K562 (cell line): ENCODE measurements at regions not wholly inside any gene's neighbourhood (a gene's known extent, or its start where the extent isn't known, plus 50 kb on each side); places are given as distances from the start of the nearest gene placed in this dataset.

Source experiments
- CREM ChIP-seq: IDR thresholded peaks from 2 replicates; pipeline ENCODE4 v1.6.1; 2014; ENCODE audit warnings: antibody characterized with exemption, low read depth
- FOXA3 ChIP-seq, 2 experiments: fragments of 450-650 bp in 1 of 2; sonication (generic) in 1 of 2; formaldehyde crosslinking; IDR thresholded peaks in 1 of 2; conservative IDR thresholded peaks in 1 of 2; 2 replicates each; pipeline versions ENCODE4 v1.4.0 to v1.8.0; 2020 to 2022; ENCODE audit warnings: mild to moderate bottlenecking in 2 of 2, missing genetic modification reagents in 1 of 2
- MTF1 ChIP-seq: fragments of 250-450 bp; sonication (Bioruptor Pico); IDR thresholded peaks from 2 replicates; pipeline ENCODE4 v1.9.0; 2021; ENCODE audit warnings: moderate library complexity, mild to moderate bottlenecking, inconsistent platforms, borderline replicate concordance
- TEAD4 ChIP-seq, 2 experiments: sonication (generic) in 1 of 2; formaldehyde crosslinking in 1 of 2; IDR thresholded peaks; 2 replicates each; pipeline versions ENCODE4 v1.6.1 to v1.8.0; 2012 to 2022; ENCODE audit warnings: borderline replicate concordance in 1 of 2, inconsistent platforms in 1 of 2, low read length in 1 of 2, mild to moderate bottlenecking in 1 of 2, missing genetic modification reagents in 1 of 2
- USF1 ChIP-seq: sonication (generic); formaldehyde crosslinking; IDR thresholded peaks from 2 replicates; pipeline ENCODE4 v1.9.0; 2022; ENCODE audit warnings: mild to moderate bottlenecking, missing genetic modification reagents
- ZKSCAN8 ChIP-seq: fragments of 200-800 bp; sonication (Bioruptor generic); IDR thresholded peaks from 2 replicates; pipeline ENCODE4 v1.6.1; 2016; ENCODE audit warnings: missing genetic modification characterization, missing compliant biosample characterization
- ZNF217 ChIP-seq: sonication (generic); formaldehyde crosslinking; IDR thresholded peaks from 2 replicates; pipeline ENCODE4 v1.8.0; 2022; ENCODE audit warnings: mild to moderate bottlenecking, missing genetic modification reagents
- TF ChIP-seq, protein P1 (sequence below): IDR thresholded peaks from 2 replicates; pipeline ENCODE4 v1.6.1; 2014; ENCODE audit warnings: antibody characterized with exemption
- TF ChIP-seq, protein P2 (sequence below): IDR thresholded peaks from 3 replicates; pipeline ENCODE4 v1.6.1; 2011; ENCODE audit warnings: borderline replicate concordance, mild to moderate bottlenecking; ENCODE audit not compliant: insufficient read length, insufficient read depth
- TF ChIP-seq, protein P3 (sequence below): fragments of 250-450 bp; sonication (Bioruptor Pico); IDR thresholded peaks from 2 replicates; pipeline ENCODE4 v1.4.0; 2020; ENCODE audit warnings: borderline replicate concordance
- TF ChIP-seq, protein P4 (sequence below): fragments of 450-650 bp; formaldehyde crosslinking; IDR thresholded peaks from 2 replicates; pipeline ENCODE4 v1.4.0; 2022; ENCODE audit warnings: mild to moderate bottlenecking, moderate library complexity
- TF ChIP-seq, protein P5 (sequence below), 3 experiments: IDR thresholded peaks in 2 of 3; conservative IDR thresholded peaks in 1 of 3; 2 replicates each; pipeline ENCODE4 v1.5.1; 2011 to 2012; ENCODE audit warnings: low read length in 3 of 3, mild to moderate bottlenecking in 3 of 3, control low read depth in 2 of 3, improper control_type of control experiment in 1 of 3, inconsistent platforms in 1 of 3, low read depth in 1 of 3, mixed read lengths in 1 of 3, moderate library complexity in 1 of 3; ENCODE audit not compliant: insufficient read depth in 2 of 3
- TF ChIP-seq, protein P6 (sequence below): fragments of 250-450 bp; sonication (Bioruptor Pico); IDR thresholded peaks from 2 replicates; pipeline ENCODE4 v1.6.1; 2021; ENCODE audit warnings: mild to moderate bottlenecking
- TF ChIP-seq, protein P7 (sequence below): sonication (generic); formaldehyde crosslinking; IDR thresholded peaks from 2 replicates; pipeline ENCODE4 v1.8.0; 2022; ENCODE audit warnings: mild to moderate bottlenecking, missing genetic modification reagents

DNA sequence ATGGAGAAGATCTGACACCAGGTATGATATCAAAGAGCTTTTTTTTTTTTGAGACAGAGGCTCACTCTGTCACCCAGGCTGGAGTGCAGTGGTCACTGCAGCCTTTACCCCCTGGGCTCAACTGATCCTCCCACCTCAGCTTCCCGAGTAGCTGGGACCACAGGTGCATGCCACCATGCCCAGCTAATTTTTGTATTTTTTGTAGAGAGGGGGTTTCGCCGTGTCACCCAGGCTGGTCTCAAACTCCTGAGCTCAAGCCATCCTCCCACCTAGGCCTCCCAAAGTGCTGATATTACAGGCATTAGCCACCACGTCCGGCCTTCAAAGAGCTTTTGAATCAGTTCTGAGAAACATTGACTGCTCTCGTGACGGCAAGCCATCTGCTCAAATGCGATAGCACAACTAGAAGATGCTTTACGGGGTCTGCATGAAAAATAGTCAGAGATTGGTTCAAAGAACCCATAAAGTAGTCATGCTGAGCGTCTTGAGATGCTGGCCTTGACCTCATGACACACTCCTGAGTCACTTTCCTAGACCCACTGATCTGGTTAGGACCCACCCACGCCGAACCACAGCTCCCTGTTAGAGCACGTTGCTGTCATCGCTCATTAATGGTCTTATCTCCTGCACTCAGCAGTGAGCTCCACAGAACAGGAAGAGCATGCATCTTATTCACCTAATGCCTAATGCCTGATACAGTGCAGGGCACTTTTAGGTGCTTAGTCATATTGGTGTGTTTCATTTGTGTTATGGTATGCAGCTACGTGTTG is 57.0 kb upstream of the NR2F2 start (continued):
- TF ChIP-seq, protein P1, sequence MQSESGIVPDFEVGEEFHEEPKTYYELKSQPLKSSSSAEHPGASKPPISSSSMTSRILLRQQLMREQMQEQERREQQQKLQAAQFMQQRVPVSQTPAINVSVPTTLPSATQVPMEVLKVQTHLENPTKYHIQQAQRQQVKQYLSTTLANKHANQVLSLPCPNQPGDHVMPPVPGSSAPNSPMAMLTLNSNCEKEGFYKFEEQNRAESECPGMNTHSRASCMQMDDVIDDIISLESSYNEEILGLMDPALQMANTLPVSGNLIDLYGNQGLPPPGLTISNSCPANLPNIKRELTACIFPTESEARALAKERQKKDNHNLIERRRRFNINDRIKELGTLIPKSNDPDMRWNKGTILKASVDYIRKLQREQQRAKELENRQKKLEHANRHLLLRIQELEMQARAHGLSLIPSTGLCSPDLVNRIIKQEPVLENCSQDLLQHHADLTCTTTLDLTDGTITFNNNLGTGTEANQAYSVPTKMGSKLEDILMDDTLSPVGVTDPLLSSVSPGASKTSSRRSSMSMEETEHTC = peak; percentile 98
- TF ChIP-seq FOXA3 (CRISPR knock-in tag; conservative IDR thresholded peaks at IDR 0.05 in 1 of 2, IDR thresholded peaks at IDR 0.05 in 1 of 2) = peak in 1 of 2 experiments; percentile 73; a peak in 2 of 4 replicates
- TF ChIP-seq, protein P2, sequence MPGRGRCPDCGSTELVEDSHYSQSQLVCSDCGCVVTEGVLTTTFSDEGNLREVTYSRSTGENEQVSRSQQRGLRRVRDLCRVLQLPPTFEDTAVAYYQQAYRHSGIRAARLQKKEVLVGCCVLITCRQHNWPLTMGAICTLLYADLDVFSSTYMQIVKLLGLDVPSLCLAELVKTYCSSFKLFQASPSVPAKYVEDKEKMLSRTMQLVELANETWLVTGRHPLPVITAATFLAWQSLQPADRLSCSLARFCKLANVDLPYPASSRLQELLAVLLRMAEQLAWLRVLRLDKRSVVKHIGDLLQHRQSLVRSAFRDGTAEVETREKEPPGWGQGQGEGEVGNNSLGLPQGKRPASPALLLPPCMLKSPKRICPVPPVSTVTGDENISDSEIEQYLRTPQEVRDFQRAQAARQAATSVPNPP = no peak
- TF ChIP-seq TEAD4 (IDR thresholded peaks at IDR 0.05; ENCODE audit: low read length) = peak; percentile 97
- TF ChIP-seq TEAD4 (CRISPR knock-in tag; IDR thresholded peaks at IDR 0.05; ENCODE audit: borderline replicate concordance) = no peak
- peak; percentile 86 for TF ChIP-seq ZKSCAN8 (CRISPR knock-in tag)
- peak; percentile 87 for TF ChIP-seq CREM
- TF ChIP-seq, protein P3, sequence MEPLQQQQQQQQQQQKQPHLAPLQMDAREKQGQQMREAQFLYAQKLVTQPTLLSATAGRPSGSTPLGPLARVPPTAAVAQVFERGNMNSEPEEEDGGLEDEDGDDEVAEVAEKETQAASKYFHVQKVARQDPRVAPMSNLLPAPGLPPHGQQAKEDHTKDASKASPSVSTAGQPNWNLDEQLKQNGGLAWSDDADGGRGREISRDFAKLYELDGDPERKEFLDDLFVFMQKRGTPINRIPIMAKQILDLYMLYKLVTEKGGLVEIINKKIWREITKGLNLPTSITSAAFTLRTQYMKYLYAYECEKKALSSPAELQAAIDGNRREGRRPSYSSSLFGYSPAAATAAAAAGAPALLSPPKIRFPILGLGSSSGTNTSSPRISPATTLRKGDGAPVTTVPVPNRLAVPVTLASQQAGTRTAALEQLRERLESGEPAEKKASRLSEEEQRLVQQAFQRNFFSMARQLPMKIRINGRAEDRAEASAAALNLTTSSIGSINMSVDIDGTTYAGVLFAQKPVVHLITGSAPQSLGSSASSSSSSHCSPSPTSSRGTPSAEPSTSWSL (CRISPR knock-in tag) = no peak
- TF ChIP-seq, protein P4, sequence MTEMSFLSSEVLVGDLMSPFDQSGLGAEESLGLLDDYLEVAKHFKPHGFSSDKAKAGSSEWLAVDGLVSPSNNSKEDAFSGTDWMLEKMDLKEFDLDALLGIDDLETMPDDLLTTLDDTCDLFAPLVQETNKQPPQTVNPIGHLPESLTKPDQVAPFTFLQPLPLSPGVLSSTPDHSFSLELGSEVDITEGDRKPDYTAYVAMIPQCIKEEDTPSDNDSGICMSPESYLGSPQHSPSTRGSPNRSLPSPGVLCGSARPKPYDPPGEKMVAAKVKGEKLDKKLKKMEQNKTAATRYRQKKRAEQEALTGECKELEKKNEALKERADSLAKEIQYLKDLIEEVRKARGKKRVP = 0 out of 2 replicates have a peak, but pooled peaks have one; percentile 12
- no peak for TF ChIP-seq MTF1 (CRISPR knock-in tag)
- TF ChIP-seq ZNF217 (CRISPR knock-in tag) = no peak
- TF ChIP-seq, protein P5, sequence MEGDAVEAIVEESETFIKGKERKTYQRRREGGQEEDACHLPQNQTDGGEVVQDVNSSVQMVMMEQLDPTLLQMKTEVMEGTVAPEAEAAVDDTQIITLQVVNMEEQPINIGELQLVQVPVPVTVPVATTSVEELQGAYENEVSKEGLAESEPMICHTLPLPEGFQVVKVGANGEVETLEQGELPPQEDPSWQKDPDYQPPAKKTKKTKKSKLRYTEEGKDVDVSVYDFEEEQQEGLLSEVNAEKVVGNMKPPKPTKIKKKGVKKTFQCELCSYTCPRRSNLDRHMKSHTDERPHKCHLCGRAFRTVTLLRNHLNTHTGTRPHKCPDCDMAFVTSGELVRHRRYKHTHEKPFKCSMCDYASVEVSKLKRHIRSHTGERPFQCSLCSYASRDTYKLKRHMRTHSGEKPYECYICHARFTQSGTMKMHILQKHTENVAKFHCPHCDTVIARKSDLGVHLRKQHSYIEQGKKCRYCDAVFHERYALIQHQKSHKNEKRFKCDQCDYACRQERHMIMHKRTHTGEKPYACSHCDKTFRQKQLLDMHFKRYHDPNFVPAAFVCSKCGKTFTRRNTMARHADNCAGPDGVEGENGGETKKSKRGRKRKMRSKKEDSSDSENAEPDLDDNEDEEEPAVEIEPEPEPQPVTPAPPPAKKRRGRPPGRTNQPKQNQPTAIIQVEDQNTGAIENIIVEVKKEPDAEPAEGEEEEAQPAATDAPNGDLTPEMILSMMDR (IDR thresholded peaks at IDR 0.05 in 2 of 3, conservative IDR thresholded peaks at IDR 0.05 in 1 of 3; ENCODE audit: insufficient read depth in 2 of 3, low read depth in 1 of 3, low read length in 3 of 3) = no peak
- TF ChIP-seq USF1 (CRISPR knock-in tag) = peak; percentile 71; the same call in 1 of the 2 replicates
- TF ChIP-seq, protein P6, sequence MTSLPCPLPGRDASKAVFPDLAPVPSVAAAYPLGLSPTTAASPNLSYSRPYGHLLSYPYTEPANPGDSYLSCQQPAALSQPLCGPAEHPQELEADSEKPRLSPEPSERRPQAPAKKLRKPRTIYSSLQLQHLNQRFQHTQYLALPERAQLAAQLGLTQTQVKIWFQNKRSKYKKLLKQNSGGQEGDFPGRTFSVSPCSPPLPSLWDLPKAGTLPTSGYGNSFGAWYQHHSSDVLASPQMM (CRISPR knock-in tag) = no peak
- TF ChIP-seq, protein P7, sequence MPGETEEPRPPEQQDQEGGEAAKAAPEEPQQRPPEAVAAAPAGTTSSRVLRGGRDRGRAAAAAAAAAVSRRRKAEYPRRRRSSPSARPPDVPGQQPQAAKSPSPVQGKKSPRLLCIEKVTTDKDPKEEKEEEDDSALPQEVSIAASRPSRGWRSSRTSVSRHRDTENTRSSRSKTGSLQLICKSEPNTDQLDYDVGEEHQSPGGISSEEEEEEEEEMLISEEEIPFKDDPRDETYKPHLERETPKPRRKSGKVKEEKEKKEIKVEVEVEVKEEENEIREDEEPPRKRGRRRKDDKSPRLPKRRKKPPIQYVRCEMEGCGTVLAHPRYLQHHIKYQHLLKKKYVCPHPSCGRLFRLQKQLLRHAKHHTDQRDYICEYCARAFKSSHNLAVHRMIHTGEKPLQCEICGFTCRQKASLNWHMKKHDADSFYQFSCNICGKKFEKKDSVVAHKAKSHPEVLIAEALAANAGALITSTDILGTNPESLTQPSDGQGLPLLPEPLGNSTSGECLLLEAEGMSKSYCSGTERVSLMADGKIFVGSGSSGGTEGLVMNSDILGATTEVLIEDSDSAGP = no peak
